SK-N-MC (cell line): ENCODE measurements at regions not wholly inside any gene's neighbourhood (a gene's known extent, or its start where the extent isn't known, plus 50 kb on each side); places are given as distances from the start of the nearest gene placed in this dataset.

Experiments used
- DNase-seq: peaks from one replicate; pipeline ENCODE4 v3.0.0-alpha.2; 2011; ENCODE audit warnings: low read depth, low spot score
- H3K27ac ChIP-seq: fragments of 200-600 bp; sonication (generic); 2 replicates; pipeline ENCODE4 v1.5.1; 2016; ENCODE audit warnings: mixed run types
- H3K36me3 ChIP-seq: fragments of 200-600 bp; sonication (generic); 2 replicates; pipeline ENCODE4 v1.6.1; 2017; ENCODE audit warnings: antibody characterized with exemption, low read length, mixed read lengths; ENCODE audit not compliant: insufficient read depth
- H3K4me3 ChIP-seq: fragments of 200-600 bp; sonication (generic); 2 replicates; pipeline ENCODE4 v1.5.1; 2016
- H3K9ac ChIP-seq: fragments of 200-600 bp; sonication (generic); 2 replicates; pipeline ENCODE4 v1.8.0; 2017; ENCODE audit warnings: mixed run types, mixed read lengths; ENCODE audit not compliant: insufficient read length
- H3K9me3 ChIP-seq: fragments of 200-600 bp; sonication (generic); 2 replicates; pipeline ENCODE4 v1.6.1; 2017; ENCODE audit warnings: low read depth, mild to moderate bottlenecking, antibody characterized with exemption, low read length, moderate library complexity, mixed read lengths
- EZH2 ChIP-seq: fragments of 200-600 bp; sonication (generic); IDR thresholded peaks from one replicate; pipeline ENCODE4 v1.6.1; 2017; ENCODE audit warnings: antibody characterized with exemption
- FOXP2 ChIP-seq: optimal IDR thresholded peaks from 2 replicates; pipeline ENCODE3; 2011; ENCODE audit warnings: mild to moderate bottlenecking, moderate library complexity; ENCODE audit not compliant: insufficient read depth; ENCODE audit errors: extremely low read length, control extremely low read depth
- POLR2AphosphoS5 ChIP-seq: IDR thresholded peaks from 2 replicates; pipeline ENCODE4 v1.6.1; 2012; ENCODE audit warnings: mild to moderate bottlenecking, low read depth, low read length, borderline replicate concordance

DNA sequence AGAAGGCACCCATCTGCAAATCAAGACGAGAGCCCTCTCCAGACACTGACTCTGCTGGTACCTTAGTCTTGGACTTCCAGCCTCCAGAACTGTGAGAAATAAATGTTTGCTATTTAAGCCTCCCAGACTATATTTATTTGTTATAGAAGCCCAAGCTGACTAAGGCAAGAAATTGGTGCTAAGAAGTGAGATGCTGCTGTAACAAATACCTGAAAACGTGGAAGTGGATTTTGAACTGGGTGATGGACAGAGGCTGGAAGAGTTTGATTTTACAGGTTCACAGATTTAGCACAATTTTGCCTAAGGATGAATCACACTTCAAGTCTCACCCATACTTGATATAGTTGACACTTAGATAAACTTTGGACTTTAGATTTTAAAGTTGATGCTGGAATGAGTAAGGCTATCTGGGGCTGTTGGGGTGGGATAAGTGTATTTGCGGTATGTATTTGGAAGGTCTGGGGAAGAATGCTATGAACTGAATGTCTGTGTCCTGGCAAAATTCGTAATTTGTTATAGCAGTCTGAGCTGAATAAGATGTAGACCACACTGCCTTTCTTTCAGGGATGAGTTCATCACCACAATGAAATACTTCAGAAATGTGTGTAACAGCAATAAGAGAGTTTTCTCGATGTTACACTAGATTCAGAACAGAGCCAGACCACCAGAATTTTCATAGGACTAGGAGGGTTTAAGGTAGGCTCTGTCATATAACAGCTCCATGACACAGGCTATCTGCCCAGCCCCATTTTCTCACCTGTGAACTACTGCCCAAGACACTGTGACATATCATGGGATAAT lies 120.5 kb upstream of the LMCD1 start:
- no peak for TF ChIP-seq FOXP2
- no peak for TF ChIP-seq EZH2
- no peak for TF ChIP-seq POLR2AphosphoS5
- H3K9ac ChIP-seq = no peak overlapping the region
- DNase-seq = no peak
- H3K4me3 ChIP-seq = no peak overlapping the region
- H3K27ac ChIP-seq = no peak overlapping the region
- no peaks in the 10 kb centered on the region for H3K9me3 ChIP-seq
- no peaks in the 10 kb centered on the region for H3K36me3 ChIP-seq

DNA sequence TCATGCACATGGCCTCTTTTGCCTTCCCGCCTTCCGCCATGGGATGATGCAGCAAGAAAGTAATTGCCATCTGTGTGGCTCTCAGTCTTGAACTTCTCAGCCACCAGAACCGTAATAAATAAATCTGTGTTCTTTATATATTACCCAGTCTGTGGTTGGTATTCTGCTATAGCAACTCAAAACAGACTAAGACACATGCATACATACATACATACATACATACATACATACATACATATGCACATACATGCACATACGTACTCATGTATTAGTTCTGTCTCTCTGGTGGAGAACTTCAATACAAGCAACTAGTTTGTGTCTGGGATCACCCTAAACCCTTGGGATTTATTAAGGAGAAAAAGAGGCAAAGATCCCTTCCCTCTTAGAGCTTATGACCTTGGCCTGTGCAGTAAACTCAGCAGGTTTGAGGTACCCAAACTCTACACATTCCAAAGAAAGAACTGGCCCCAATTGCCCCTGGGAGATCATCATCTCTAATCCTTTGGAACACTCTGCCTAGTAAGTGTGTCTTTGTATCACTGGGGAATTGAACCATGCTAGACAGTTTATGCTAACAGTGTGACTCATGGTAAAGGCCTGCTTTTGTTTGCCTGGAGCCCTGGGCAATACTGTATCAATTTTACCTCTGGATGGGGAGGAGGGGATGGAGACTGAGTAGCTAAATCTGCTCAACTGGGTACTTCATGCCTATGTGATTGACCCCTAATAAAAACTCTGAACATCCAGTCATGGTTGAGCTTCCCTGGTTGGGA lies 115.6 kb upstream of the LMCD1 start:
- Histone ChIP-seq H3K27ac (no peak overlapping the region), H3K4me3 (no peak overlapping the region), H3K36me3 (no peaks in the 10 kb centered on the region), H3K9me3 (no peaks in the 10 kb centered on the region), H3K9ac (no peak overlapping the region)
- no peak for TF ChIP-seq POLR2AphosphoS5
- TF ChIP-seq EZH2 = no peak
- TF ChIP-seq FOXP2 = no peak
- no peak for DNase-seq

DNA sequence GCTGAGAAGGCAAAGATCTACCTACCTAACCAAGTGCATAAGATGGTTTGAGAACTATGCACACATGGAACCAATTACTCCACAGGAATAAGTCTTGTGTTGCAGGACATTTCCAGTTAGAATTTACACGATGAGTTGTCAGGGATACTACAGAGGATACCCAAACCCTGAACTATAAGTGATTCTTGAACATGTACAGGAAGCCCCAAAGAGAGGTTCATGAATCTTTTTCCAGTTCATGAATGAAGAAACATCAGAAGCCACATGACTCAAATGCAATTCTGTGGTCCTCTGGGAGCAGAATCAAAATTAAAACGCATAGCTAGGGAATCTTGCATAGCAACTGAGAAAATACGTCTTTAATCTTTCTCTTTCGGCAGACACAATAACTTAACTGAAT lies 114.1 kb upstream of the LMCD1 start:
- Histone ChIP-seq H3K4me3 (no peak overlapping the region), H3K9me3 (no peaks in the 10 kb centered on the region), H3K27ac (no peak overlapping the region), H3K9ac (no peak overlapping the region), H3K36me3 (no peaks in the 10 kb centered on the region)
- TF ChIP-seq FOXP2 (no peak), POLR2AphosphoS5 (no peak), EZH2 (no peak)
- no peak for DNase-seq

DNA sequence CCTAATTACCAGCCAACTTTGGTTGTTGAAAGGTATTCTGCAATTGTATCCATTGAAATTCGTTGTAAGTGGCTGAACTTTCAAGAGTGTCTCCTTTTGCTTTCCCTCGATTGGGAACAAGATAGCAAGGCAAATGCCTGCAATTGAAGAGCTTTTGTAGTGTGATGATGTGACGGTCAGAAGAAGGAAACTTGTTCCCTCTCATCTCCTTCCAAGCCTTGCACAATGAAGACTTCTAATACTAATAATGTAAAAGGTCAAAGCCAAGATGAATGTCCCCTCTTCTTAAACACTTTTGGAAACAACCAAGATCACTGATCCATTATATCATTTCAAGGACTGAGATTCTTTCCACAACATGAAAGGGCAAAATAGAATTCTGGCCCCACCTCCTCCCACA lies 101.9 kb upstream of the LMCD1 start:
- Histone ChIP-seq H3K27ac (no peak overlapping the region), H3K4me3 (no peak overlapping the region), H3K9ac (no peak overlapping the region), H3K36me3 (no peaks in the 10 kb centered on the region), H3K9me3 (no peaks in the 10 kb centered on the region)
- no peak for DNase-seq
- no peak for TF ChIP-seq POLR2AphosphoS5
- no peak for TF ChIP-seq FOXP2
- TF ChIP-seq EZH2 = no peak

DNA sequence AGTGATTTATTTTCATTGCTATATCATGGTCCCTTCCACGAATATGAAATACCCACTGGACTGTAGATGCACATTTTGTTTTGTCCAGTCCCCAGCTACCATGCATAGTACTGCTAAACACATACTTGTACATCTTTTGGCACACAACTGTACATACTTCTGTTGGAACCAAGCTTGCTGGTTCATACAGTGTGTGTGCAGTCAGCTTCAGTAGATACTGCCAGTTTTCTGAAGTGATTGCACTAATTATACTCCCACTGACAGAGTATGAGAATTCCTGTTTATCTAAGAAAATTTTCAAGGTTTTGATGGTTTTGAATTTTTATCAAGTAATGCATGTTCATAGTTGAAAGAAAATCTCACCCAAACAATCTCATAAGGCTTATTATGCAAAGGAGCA lies 100.7 kb upstream of the LMCD1 start:
- TF ChIP-seq FOXP2 (no peak), EZH2 (no peak)
- Histone ChIP-seq H3K9me3 (no peaks in the 10 kb centered on the region), H3K4me3 (no peak overlapping the region)

DNA sequence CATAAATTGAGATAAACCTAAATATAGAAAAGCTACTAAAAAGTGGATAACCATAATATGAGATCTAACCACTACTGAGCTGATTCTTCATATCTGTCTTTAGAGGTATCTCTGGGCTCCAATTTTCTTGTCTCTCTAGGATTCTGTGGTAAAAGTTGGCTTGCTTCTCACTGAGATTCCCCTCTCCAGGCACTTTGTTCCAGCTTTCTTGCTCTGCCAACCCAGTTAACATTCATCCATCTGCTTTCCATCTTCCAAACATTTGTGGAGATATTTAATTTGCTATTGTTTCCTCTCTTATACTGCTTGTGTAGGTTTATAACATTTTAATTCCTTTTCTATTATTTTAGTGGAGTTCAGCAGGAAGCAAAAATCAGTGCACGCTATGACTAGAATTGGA lies 97.6 kb upstream of the LMCD1 start:
- TF ChIP-seq POLR2AphosphoS5 (no peak), FOXP2 (no peak), EZH2 (no peak)
- Histone ChIP-seq H3K9me3 (no peaks in the 10 kb centered on the region), H3K9ac (no peak overlapping the region), H3K36me3 (no peaks in the 10 kb centered on the region), H3K27ac (no peak overlapping the region), H3K4me3 (no peak overlapping the region)
- no peak for DNase-seq

More for the DNA sequence above, 100.7 kb upstream of the LMCD1 start:
- H3K9ac ChIP-seq = no peak overlapping the region
- H3K27ac ChIP-seq = no peak overlapping the region
- no peaks in the 10 kb centered on the region for H3K36me3 ChIP-seq
- no peak for DNase-seq

DNA sequence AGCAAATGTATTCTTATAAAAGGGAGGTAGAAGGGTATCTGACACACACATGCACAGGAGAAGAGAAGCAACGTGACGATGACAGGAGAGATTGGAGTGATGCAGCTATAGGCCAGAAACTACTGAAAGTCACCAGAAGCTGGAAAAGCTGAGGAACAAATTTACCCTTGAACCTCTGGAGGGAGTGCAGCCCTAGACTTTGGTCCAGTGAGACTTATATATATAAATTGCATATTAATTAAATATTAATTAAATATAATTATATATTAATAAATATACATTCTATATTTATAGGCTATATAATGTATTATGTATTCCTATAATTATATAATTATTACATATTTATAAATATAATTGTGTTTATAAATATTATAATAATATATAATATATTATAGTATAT lies 96.5 kb upstream of the LMCD1 start:
- no peak overlapping the region for H3K9ac ChIP-seq
- no peak for DNase-seq
- no peaks in the 10 kb centered on the region for H3K9me3 ChIP-seq
- H3K27ac ChIP-seq = no peak overlapping the region
- H3K4me3 ChIP-seq = no peak overlapping the region
- no peaks in the 10 kb centered on the region for H3K36me3 ChIP-seq
- TF ChIP-seq POLR2AphosphoS5 = no peak
- TF ChIP-seq EZH2 = no peak
- TF ChIP-seq FOXP2 = no peak

DNA sequence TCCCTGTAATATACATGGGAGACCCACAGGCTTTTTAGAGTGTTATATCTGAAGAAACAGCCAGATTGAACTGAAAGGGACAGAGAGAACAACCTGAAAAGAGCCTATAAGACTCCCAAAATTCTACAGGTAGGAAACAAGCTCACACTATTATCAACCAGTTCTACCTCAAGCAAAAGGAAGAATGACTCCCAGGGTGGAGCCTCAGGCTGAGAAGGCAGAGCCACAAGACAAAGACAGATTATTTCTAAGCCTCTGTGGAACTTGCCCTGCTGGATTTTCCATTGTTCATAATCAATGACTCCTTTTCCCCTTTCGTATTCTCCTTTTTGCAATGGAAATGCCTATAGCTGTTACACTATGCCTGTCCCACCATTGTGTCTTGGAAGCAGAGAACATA lies 95.1 kb upstream of the LMCD1 start:
- H3K36me3 ChIP-seq = no peaks in the 10 kb centered on the region
- no peak overlapping the region for H3K4me3 ChIP-seq
- H3K9ac ChIP-seq = no peak overlapping the region
- H3K9me3 ChIP-seq = no peaks in the 10 kb centered on the region
- no peak for DNase-seq
- no peak overlapping the region for H3K27ac ChIP-seq
- no peak for TF ChIP-seq POLR2AphosphoS5
- TF ChIP-seq FOXP2 = no peak
- no peak for TF ChIP-seq EZH2
